DND-41 (cell line): ENCODE measurements at regions not wholly inside any gene's neighbourhood (a gene's known extent, or its start where the extent isn't known, plus 50 kb on each side); places are given as distances from the start of the nearest gene placed in this dataset.

ENCODE experiments used
- CTCF ChIP-seq: IDR thresholded peaks from 2 replicates; pipeline ENCODE4 v1.5.1; 2012; ENCODE audit warnings: borderline replicate concordance, low read length, moderate library complexity, mild to moderate bottlenecking; ENCODE audit not compliant: poor library complexity, severe bottlenecking; ENCODE audit errors: extremely low read depth
- EZH2 ChIP-seq: IDR thresholded peaks from 3 replicates; pipeline ENCODE4 v1.6.1; 2012; ENCODE audit warnings: borderline replicate concordance, low read depth, mild to moderate bottlenecking, moderate library complexity, low read length, inconsistent platforms; ENCODE audit not compliant: severe bottlenecking

- TF ChIP-seq CTCF (peak; percentile 12), EZH2 (no peak)
Observed at GRCh38 chr7:152959610-152960009, 200.1 kb downstream of the ACTR3B start.
